ENCODE measurements at regions not wholly inside any gene's neighbourhood (a gene's known extent, or its start where the extent isn't known, plus 50 kb on each side); places are given as distances from the start of the nearest gene placed in this dataset.

GRCh38 chr1:244226435-244226834, 175.4 kb downstream of the ZBTB18 start:
- TF ChIP-seq CTCF (IDR thresholded peaks at IDR 0.05; ENCODE audit: poor library complexity, severe bottlenecking) (no peak), TAF1 (IDR thresholded peaks at IDR 0.05; ENCODE audit: low read depth) (no peak)
